ENCODE measurements at regions not wholly inside any gene's neighbourhood (a gene's known extent, or its start where the extent isn't known, plus 50 kb on each side); places are given as distances from the start of the nearest gene placed in this dataset.

- DNase-seq (ENCODE audit: low read depth): no peak
- TF ChIP-seq POLR2A (IDR thresholded peaks at IDR 0.05; ENCODE audit: extremely low read depth, insufficient read length): no peak
- no peak for TF ChIP-seq CTCF (IDR thresholded peaks at IDR 0.05; ENCODE audit: low read depth, low read length)
- no peak for TF ChIP-seq MYC (IDR thresholded peaks at IDR 0.05; ENCODE audit: low read depth, low read length)
- no peak for TF ChIP-seq MAX (IDR thresholded peaks at IDR 0.05; ENCODE audit: low read depth, low read length)
- H3K4me3 ChIP-seq (ENCODE audit: low read depth, low read length): no peak overlapping the region
These were observed 208.7 kb upstream of the SLC35G4 start for GRCh38 chr18:11400703-11401102.

- DNase-seq (ENCODE audit: low read depth): no peak
- TF ChIP-seq MYC (IDR thresholded peaks at IDR 0.05; ENCODE audit: low read depth, low read length) (no peak), MAX (IDR thresholded peaks at IDR 0.05; ENCODE audit: low read depth, low read length) (no peak), POLR2A (IDR thresholded peaks at IDR 0.05; ENCODE audit: extremely low read depth, insufficient read length) (no peak), CTCF (IDR thresholded peaks at IDR 0.05; ENCODE audit: low read depth, low read length) (no peak)
These were observed 210.8 kb upstream of the SLC35G4 start for GRCh38 chr18:11398625-11399024.

GRCh38 chr18:11392980-11393885 lies 216.2 kb upstream of the SLC35G4 start:
- H3K4me3 ChIP-seq (ENCODE audit: low read depth, low read length): no peak overlapping the region
- DNase-seq (ENCODE audit: low read depth): peak; percentile 3
- TF ChIP-seq POLR2A (IDR thresholded peaks at IDR 0.05; ENCODE audit: extremely low read depth, insufficient read length): no peak
- TF ChIP-seq CTCF (IDR thresholded peaks at IDR 0.05; ENCODE audit: low read depth, low read length): no peak
- TF ChIP-seq MAX (IDR thresholded peaks at IDR 0.05; ENCODE audit: low read depth, low read length): no peak
- no peak for TF ChIP-seq MYC (IDR thresholded peaks at IDR 0.05; ENCODE audit: low read depth, low read length)

More at GRCh38 chr18:11398625-11399024, 210.8 kb upstream of the SLC35G4 start:
- no peak overlapping the region for H3K4me3 ChIP-seq (ENCODE audit: low read depth, low read length)

GRCh38 chr18:11392292-11392691 lies 217.1 kb upstream of the SLC35G4 start:
- TF ChIP-seq POLR2A (IDR thresholded peaks at IDR 0.05; ENCODE audit: extremely low read depth, insufficient read length) (no peak), CTCF (IDR thresholded peaks at IDR 0.05; ENCODE audit: low read depth, low read length) (no peak), MAX (IDR thresholded peaks at IDR 0.05; ENCODE audit: low read depth, low read length) (no peak), MYC (IDR thresholded peaks at IDR 0.05; ENCODE audit: low read depth, low read length) (no peak)
- DNase-seq (ENCODE audit: low read depth): no peak

GRCh38 chr18:11391661-11392060 lies 217.7 kb upstream of the SLC35G4 start:
- TF ChIP-seq CTCF (IDR thresholded peaks at IDR 0.05; ENCODE audit: low read depth, low read length) (no peak), POLR2A (IDR thresholded peaks at IDR 0.05; ENCODE audit: extremely low read depth, insufficient read length) (no peak), MYC (IDR thresholded peaks at IDR 0.05; ENCODE audit: low read depth, low read length) (no peak), MAX (IDR thresholded peaks at IDR 0.05; ENCODE audit: low read depth, low read length) (no peak)
- DNase-seq (ENCODE audit: low read depth): no peak
- H3K4me3 ChIP-seq (ENCODE audit: low read depth, low read length): no peak overlapping the region

More at GRCh38 chr18:11392292-11392691, 217.1 kb upstream of the SLC35G4 start:
- no peak overlapping the region for H3K4me3 ChIP-seq (ENCODE audit: low read depth, low read length)
